ENCODE measurements at regions not wholly inside any gene's neighbourhood (a gene's known extent, or its start where the extent isn't known, plus 50 kb on each side); places are given as distances from the start of the nearest gene placed in this dataset.

DNA sequence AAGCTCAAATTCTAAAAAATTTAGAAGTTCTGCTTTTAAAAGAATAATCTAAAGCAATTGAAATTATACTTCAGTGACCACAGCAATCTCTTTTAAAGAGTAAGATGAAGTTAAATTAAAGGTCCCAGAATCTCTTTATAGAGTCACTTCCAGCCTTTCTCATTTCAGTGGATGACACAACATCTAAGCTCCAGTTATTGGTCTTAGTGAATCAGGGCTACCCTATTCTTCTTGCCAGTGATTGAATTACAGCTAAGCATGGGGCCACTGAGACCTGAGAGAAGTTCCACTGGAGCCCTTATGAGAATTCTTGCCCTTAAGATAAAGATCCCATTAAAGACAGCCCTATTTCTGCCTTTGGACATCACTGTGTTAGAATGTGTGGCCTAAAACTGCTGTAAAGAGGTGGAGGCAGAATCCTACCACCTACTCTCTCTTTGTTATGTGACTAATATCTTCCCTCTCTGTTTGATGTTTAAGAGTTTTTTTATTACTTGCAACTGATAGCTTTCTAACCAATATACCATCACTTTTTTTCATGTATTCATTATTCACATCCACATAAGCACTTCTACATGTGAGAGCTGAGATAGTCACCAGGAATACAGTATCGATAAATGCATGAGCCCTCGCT lies 128.6 kb downstream of the UNC5CL start:
- no peaks in the 10 kb centered on the region for H3K4me1 Mint-ChIP-seq
- no peak overlapping the region for H3K27ac Mint-ChIP-seq
- H3K4me3 Mint-ChIP-seq = no peak overlapping the region
- peaks cover 12% of the 10 kb centered on the region for H3K9me3 Mint-ChIP-seq
- no peaks in the 10 kb centered on the region for H3K36me3 Mint-ChIP-seq
- DNase-seq (ENCODE audit: low spot score in 2 of 2, unreplicated experiment in 2 of 2) = no peak
- TF ChIP-seq, protein P1, sequence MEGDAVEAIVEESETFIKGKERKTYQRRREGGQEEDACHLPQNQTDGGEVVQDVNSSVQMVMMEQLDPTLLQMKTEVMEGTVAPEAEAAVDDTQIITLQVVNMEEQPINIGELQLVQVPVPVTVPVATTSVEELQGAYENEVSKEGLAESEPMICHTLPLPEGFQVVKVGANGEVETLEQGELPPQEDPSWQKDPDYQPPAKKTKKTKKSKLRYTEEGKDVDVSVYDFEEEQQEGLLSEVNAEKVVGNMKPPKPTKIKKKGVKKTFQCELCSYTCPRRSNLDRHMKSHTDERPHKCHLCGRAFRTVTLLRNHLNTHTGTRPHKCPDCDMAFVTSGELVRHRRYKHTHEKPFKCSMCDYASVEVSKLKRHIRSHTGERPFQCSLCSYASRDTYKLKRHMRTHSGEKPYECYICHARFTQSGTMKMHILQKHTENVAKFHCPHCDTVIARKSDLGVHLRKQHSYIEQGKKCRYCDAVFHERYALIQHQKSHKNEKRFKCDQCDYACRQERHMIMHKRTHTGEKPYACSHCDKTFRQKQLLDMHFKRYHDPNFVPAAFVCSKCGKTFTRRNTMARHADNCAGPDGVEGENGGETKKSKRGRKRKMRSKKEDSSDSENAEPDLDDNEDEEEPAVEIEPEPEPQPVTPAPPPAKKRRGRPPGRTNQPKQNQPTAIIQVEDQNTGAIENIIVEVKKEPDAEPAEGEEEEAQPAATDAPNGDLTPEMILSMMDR (IDR thresholded peaks at IDR 0.05; ENCODE audit: unreplicated experiment) = no peak
- H3K27me3 Mint-ChIP-seq (ENCODE audit: low read depth) = peaks cover 25% of the 10 kb centered on the region

DNA sequence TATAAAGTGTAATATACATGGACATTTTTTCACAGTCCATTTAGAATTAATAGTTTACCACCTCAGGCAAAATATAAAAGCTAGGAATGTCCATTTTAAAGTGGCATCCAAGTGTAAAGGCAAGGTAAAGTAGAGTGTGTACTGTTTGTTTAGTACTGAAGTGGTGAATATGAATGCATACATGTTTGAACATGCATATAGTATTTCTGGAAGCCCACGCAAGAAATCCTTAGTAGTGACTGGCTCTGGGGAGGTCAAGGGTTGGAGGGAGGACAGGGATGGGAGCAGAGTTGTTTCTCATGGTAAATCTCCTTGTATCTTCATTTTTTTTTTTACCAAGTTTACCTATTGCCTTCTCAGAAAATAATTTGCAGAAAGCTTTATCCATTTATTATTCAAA lies 129.2 kb downstream of the UNC5CL start:
- TF ChIP-seq, protein P1 (IDR thresholded peaks at IDR 0.05; ENCODE audit: unreplicated experiment) = no peak
- no peak for DNase-seq (ENCODE audit: low spot score in 2 of 2, unreplicated experiment in 2 of 2)
- H3K27me3 Mint-ChIP-seq (ENCODE audit: low read depth) = peaks cover 21% of the 10 kb centered on the region
- no peak overlapping the region for H3K27ac Mint-ChIP-seq
- no peaks in the 10 kb centered on the region for H3K4me1 Mint-ChIP-seq
- H3K4me3 Mint-ChIP-seq = no peak overlapping the region
- H3K9me3 Mint-ChIP-seq = peaks cover 17% of the 10 kb centered on the region
- H3K36me3 Mint-ChIP-seq = no peaks in the 10 kb centered on the region

DNA sequence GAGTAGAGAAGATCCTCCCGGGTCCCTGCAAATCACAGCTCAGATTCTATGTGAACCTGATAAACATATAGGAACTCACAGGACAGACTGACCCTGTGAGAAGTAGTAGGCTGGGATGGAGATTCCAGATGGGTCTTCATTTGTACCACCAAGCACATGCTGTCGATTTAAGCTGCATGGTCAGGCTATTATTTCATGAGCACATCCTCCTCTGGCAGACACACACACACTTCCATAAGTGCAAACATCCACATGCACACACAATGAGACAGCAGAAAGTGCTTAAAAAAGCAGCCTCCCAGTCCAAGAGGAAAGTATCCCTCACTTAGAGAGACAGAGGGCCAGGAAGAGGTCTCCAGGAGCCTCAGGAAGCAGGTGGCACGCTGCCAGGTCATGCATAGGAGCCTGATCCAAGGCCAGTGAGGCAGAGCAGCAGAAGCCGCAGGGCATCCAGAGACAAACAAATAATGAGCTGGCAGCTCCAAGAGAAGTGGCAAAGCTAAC lies 131.8 kb downstream of the UNC5CL start:
- Mint-ChIP-seq H3K27ac (no peak overlapping the region), H3K4me1 (no peaks in the 10 kb centered on the region), H3K4me3 (no peak overlapping the region), H3K36me3 (no peaks in the 10 kb centered on the region), H3K9me3 (peaks cover 19% of the 10 kb centered on the region), H3K27me3 (ENCODE audit: low read depth) (peaks cover 15% of the 10 kb centered on the region)
- TF ChIP-seq, protein P1 (IDR thresholded peaks at IDR 0.05; ENCODE audit: unreplicated experiment) = no peak
- DNase-seq (ENCODE audit: low spot score in 2 of 2, unreplicated experiment in 2 of 2) = no peak

GRCh38 chr6:40906759-40907158 lies 132.3 kb downstream of the UNC5CL start:
- no peak overlapping the region for H3K27ac Mint-ChIP-seq
- H3K27me3 Mint-ChIP-seq (ENCODE audit: low read depth) = peaks cover 15% of the 10 kb centered on the region
- H3K4me1 Mint-ChIP-seq = no peaks in the 10 kb centered on the region
- no peaks in the 10 kb centered on the region for H3K36me3 Mint-ChIP-seq
- no peak overlapping the region for H3K4me3 Mint-ChIP-seq
- TF ChIP-seq, protein P1 (IDR thresholded peaks at IDR 0.05; ENCODE audit: unreplicated experiment) = no peak
- H3K9me3 Mint-ChIP-seq = peaks cover 19% of the 10 kb centered on the region
- DNase-seq (ENCODE audit: low spot score in 2 of 2, unreplicated experiment in 2 of 2) = no peak

DNA sequence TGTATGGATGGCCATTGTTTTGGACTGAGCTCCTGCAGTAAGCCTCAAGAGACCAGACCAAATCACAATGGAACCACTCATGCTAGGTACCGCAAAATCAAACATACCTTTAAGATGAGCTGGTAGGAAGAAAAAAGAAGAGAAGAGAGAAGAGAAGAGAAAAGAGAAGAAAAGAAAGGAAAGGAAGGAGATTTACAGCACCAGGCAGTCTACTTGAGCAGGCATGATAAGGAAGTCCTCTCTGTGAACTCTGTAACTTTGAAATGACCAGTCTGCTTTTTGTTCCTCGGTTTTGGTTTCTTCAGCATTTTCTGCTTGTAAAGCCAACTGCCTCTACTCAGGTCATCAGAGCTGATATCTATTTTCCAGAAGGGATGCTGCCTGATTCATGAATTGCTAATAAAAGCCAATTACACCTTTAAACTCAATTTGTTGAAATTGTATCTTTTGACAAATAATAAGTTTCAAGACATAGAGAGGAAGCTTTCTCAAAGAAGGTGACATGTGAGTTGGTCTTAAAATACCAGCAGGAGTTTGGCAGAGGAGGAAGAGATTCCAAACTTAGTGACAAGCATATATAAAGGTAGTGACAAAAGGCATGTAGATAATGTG lies 134.3 kb downstream of the UNC5CL start:
- no peaks in the 10 kb centered on the region for H3K36me3 Mint-ChIP-seq
- no peak overlapping the region for H3K4me3 Mint-ChIP-seq
- H3K27ac Mint-ChIP-seq = no peak overlapping the region
- peaks cover 19% of the 10 kb centered on the region for H3K9me3 Mint-ChIP-seq
- H3K4me1 Mint-ChIP-seq = no peaks in the 10 kb centered on the region
- H3K27me3 Mint-ChIP-seq (ENCODE audit: low read depth) = peaks cover 18% of the 10 kb centered on the region
- DNase-seq (ENCODE audit: low spot score in 2 of 2, unreplicated experiment in 2 of 2) = no peak
- TF ChIP-seq, protein P1 (IDR thresholded peaks at IDR 0.05; ENCODE audit: unreplicated experiment) = no peak
